B cell (primary cell): ENCODE measurements at regions not wholly inside any gene's neighbourhood (a gene's known extent, or its start where the extent isn't known, plus 50 kb on each side); places are given as distances from the start of the nearest gene placed in this dataset.

Source experiments
- ATAC-seq: fragments of 200-7000 bp; cut with Tn5 transposase; one replicate; pipeline ENCODE4 v1.10.0; 2021; ENCODE audit warnings: low read depth, mild to moderate bottlenecking, moderate number of reproducible peaks, moderate library complexity
- CTCF ChIA-PET: fragments of 350-600 bp; sonication (Branson Sonifier 250); formaldehyde crosslinking; loops from one replicate; lab custom pipeline; 2021; ENCODE audit warnings: antibody characterized with exemption, inconsistent platforms; lab: Charles Lee
- POLR2A ChIA-PET: fragments of 350-600 bp; sonication (Branson Sonifier 250); formaldehyde crosslinking; loops from one replicate; lab custom pipeline; 2021; ENCODE audit warnings: antibody characterized with exemption; lab: Charles Lee
- DNase-seq: peaks from one replicate; pipeline ENCODE4 v3.0.0; 2013
- H2AFZ ChIP-seq: 2 replicates; pipeline ENCODE4 v1.6.1; 2012; ENCODE audit warnings: mild to moderate bottlenecking, low read depth, low read length; ENCODE audit not compliant: insufficient read depth, poor library complexity, severe bottlenecking
- H3K27ac ChIP-seq, 2 donors: 1 replicate in 1 of 2; 2 replicates in 1 of 2; pipeline ENCODE4 v1.5.1; 2012 to 2013; ENCODE audit warnings: low read length in 2 of 2, mild to moderate bottlenecking in 2 of 2, moderate library complexity in 1 of 2
- H3K27me3 ChIP-seq, 4 experiments: fragments of 200-600 bp in 1 of 4; sonication (generic) in 1 of 4; replicated peaks in 1 of 4; 1 replicate in 2 of 4; 2 replicates in 2 of 4; pipeline versions ENCODE4 v1.6.1 to v1.7.0; 2013 to 2016; ENCODE audit warnings: low read length in 3 of 4, mild to moderate bottlenecking in 2 of 4, mixed read lengths in 1 of 4, moderate library complexity in 1 of 4; ENCODE audit not compliant: insufficient read depth in 4 of 4, control insufficient read depth in 3 of 4; ENCODE audit errors: control extremely low read depth in 1 of 4
- H3K36me3 ChIP-seq, 2 experiments: replicated peaks in 1 of 2; 1 replicate in 1 of 2; 2 replicates in 1 of 2; pipeline versions ENCODE4 v1.6.1 to v1.7.1; 2013; ENCODE audit warnings: low read length in 1 of 2; ENCODE audit not compliant: insufficient read depth in 2 of 2, control insufficient read depth in 1 of 2; ENCODE audit errors: control extremely low read depth in 1 of 2, extremely low read depth in 1 of 2
- H3K4me1 ChIP-seq, 2 donors: fragments of 200-600 bp in 1 of 2; sonication (generic) in 1 of 2; 1 replicate in 1 of 2; 2 replicates in 1 of 2; pipeline versions ENCODE4 v1.5.1 to v1.6.1; 2013 to 2017; ENCODE audit warnings: low read length in 2 of 2; ENCODE audit not compliant: control insufficient read depth in 2 of 2, insufficient read depth in 2 of 2
- H3K4me2 ChIP-seq: replicated peaks from 2 replicates; pipeline ENCODE3; 2012; ENCODE audit warnings: mild to moderate bottlenecking, low read depth, low read length; ENCODE audit not compliant: poor library complexity, severe bottlenecking
- H3K4me3 ChIP-seq, 5 experiments: fragments of 200-600 bp in 1 of 5; sonication (generic) in 1 of 5; 1 replicate in 3 of 5; 2 replicates in 2 of 5; pipeline versions ENCODE4 v1.5.1 to v1.7.0; 2011 to 2016; ENCODE audit warnings: low read length in 4 of 5, mild to moderate bottlenecking in 4 of 5, low read depth in 2 of 5, control low read depth in 1 of 5, moderate library complexity in 1 of 5; ENCODE audit not compliant: insufficient read depth in 1 of 5; ENCODE audit errors: control extremely low read depth in 1 of 5, extremely low read depth in 1 of 5
- H3K79me2 ChIP-seq: fragments of 200-600 bp; sonication (generic); one replicate; pipeline ENCODE4 v1.6.0; 2016; ENCODE audit warnings: low read length; ENCODE audit not compliant: control insufficient read depth, insufficient read depth
- H3K9ac ChIP-seq: fragments of 200-600 bp; sonication (generic); 2 replicates; pipeline ENCODE4 v1.6.1; 2017; ENCODE audit warnings: mild to moderate bottlenecking, low read length, moderate library complexity
- H3K9me3 ChIP-seq, 3 donors: one replicate each; pipeline versions ENCODE4 v1.6.1 to v1.7.1; 2013; ENCODE audit warnings: low read length in 2 of 3; ENCODE audit not compliant: control insufficient read depth in 2 of 3, insufficient read depth in 1 of 3; ENCODE audit errors: control extremely low read depth in 1 of 3
- H4K20me1 ChIP-seq: 2 replicates; pipeline ENCODE4 v1.6.0; 2012; ENCODE audit warnings: mild to moderate bottlenecking, low read length; ENCODE audit not compliant: insufficient read depth, control insufficient read depth, poor library complexity, severe bottlenecking
- H3K27ac Mint-ChIP-seq: one replicate; pipeline ENCODE4 v1.8.0; 2021; ENCODE audit warnings: mixed read lengths
- H3K27me3 Mint-ChIP-seq: one replicate; pipeline ENCODE4 v1.8.0; 2021; ENCODE audit warnings: mixed read lengths
- H3K4me1 Mint-ChIP-seq: one replicate; pipeline ENCODE4 v1.8.0; 2021; ENCODE audit warnings: mixed read lengths
- H3K4me3 Mint-ChIP-seq: one replicate; pipeline ENCODE4 v1.8.0; 2021; ENCODE audit warnings: mixed read lengths
- H3K9me3 Mint-ChIP-seq: one replicate; pipeline ENCODE4 v1.8.0; 2022; ENCODE audit warnings: mixed read lengths; ENCODE audit not compliant: insufficient read depth
- CTCF ChIP-seq: fragments of 200-600 bp; IDR thresholded peaks from one replicate; pipeline ENCODE4 v1.8.0; 2022; ENCODE audit warnings: antibody characterized with exemption, mild to moderate bottlenecking
- EZH2 ChIP-seq: IDR thresholded peaks from 2 replicates; pipeline ENCODE4 v1.6.1; 2012; ENCODE audit warnings: borderline replicate concordance, low read depth, mild to moderate bottlenecking, moderate library complexity, low read length; ENCODE audit not compliant: insufficient read depth, poor library complexity, severe bottlenecking
- WGBS: methylation state at CpG from one replicate; pipeline ENCODE4 v1.1.5; 2013; ENCODE audit warnings: missing lambda C conversion rate; ENCODE audit not compliant: insufficient coverage; 5-methylcytosine and 5-hydroxymethylcytosine counted together
- intact Hi-C: fragments of 100-400 bp; cut with micrococcal nuclease; formaldehyde crosslinking; loops from one replicate; pipeline ENCODE4 v1.10.0; 2022

- no peak overlapping the region for H3K27ac Mint-ChIP-seq
- no peak for TF ChIP-seq CTCF
- TF ChIP-seq EZH2 = no peak
- H3K27ac ChIP-seq = no peak overlapping the region
These were observed 291.9 kb upstream of the STT3B start for GRCh38 chr3:31240874-31241273.

GRCh38 chr3:31241533-31241932, 291.2 kb upstream of the STT3B start:
- no peak overlapping the region for H2AFZ ChIP-seq
- ATAC-seq = no peak
- TF ChIP-seq CTCF (no peak), EZH2 (no peak)

More at GRCh38 chr3:31240874-31241273, 291.9 kb upstream of the STT3B start:
- ATAC-seq (no peak), DNase-seq (no peak)
- no peak overlapping the region for H3K4me3 Mint-ChIP-seq
- H4K20me1 ChIP-seq = no peaks in the 10 kb centered on the region
- H3K4me2 ChIP-seq = no peak overlapping the region
- no peaks in the 10 kb centered on the region for H3K36me3 ChIP-seq
- CTCF ChIA-PET = interaction anchor here (1.5 kb wide), 1 partner anchor 9 kb away, joined by 5 read pairs; no protein-coding TSS in a partner anchor
- H3K9me3 Mint-ChIP-seq = no peaks in the 10 kb centered on the region
- no peaks in the 10 kb centered on the region for H3K79me2 ChIP-seq
- H3K4me1 ChIP-seq = no peaks in the 10 kb centered on the region
- WGBS = no CpG with 5 or more reads among the region's 1 CpG
- no peaks in the 10 kb centered on the region for H3K9me3 ChIP-seq
- H3K27me3 Mint-ChIP-seq = peaks cover 21% of the 10 kb centered on the region
- H2AFZ ChIP-seq = no peak overlapping the region
- H3K27me3 ChIP-seq = peaks cover 0 to 5% (median 0%) of the 10 kb centered on the region in 4 experiments
- POLR2A ChIA-PET = no interaction called here
- no peaks in the 10 kb centered on the region for H3K4me1 Mint-ChIP-seq
- H3K4me3 ChIP-seq = no peak overlapping the region
- intact Hi-C loops = loop anchor here (5.0 kb wide), 1 partner anchor 39 kb away; no protein-coding TSS in a partner anchor
- H3K9ac ChIP-seq = no peak overlapping the region

More at GRCh38 chr3:31241533-31241932, 291.2 kb upstream of the STT3B start:
- no peak for DNase-seq
- peaks cover 16% of the 10 kb centered on the region for H3K27me3 Mint-ChIP-seq
- Histone ChIP-seq H3K27me3 (peaks cover 0 to under 1% (median 0%) of the 10 kb centered on the region in 4 experiments), H3K4me1 (no peaks in the 10 kb centered on the region), H3K4me2 (no peak overlapping the region), H4K20me1 (no peaks in the 10 kb centered on the region), H3K27ac (no peak overlapping the region), H3K9me3 (no peaks in the 10 kb centered on the region), H3K36me3 (no peaks in the 10 kb centered on the region), H3K4me3 (no peak overlapping the region), H3K79me2 (no peaks in the 10 kb centered on the region), H3K9ac (no peak overlapping the region)
- no peaks in the 10 kb centered on the region for H3K4me1 Mint-ChIP-seq
- H3K9me3 Mint-ChIP-seq = no peaks in the 10 kb centered on the region
- no peak overlapping the region for H3K4me3 Mint-ChIP-seq
- 96% methylated on average over 3 of the region's 3 CpGs for WGBS
- H3K27ac Mint-ChIP-seq = no peak overlapping the region
- ChIA-PET CTCF (interaction anchor here (1.5 kb wide), 1 partner anchor 9 kb away, joined by 5 read pairs; no protein-coding TSS in a partner anchor), POLR2A (no interaction called here)
- intact Hi-C loops = loop anchor here (5.0 kb wide), 1 partner anchor 39 kb away; no protein-coding TSS in a partner anchor
